ENCODE measurements at regions not wholly inside any gene's neighbourhood (a gene's known extent, or its start where the extent isn't known, plus 50 kb on each side); places are given as distances from the start of the nearest gene placed in this dataset.

DNA sequence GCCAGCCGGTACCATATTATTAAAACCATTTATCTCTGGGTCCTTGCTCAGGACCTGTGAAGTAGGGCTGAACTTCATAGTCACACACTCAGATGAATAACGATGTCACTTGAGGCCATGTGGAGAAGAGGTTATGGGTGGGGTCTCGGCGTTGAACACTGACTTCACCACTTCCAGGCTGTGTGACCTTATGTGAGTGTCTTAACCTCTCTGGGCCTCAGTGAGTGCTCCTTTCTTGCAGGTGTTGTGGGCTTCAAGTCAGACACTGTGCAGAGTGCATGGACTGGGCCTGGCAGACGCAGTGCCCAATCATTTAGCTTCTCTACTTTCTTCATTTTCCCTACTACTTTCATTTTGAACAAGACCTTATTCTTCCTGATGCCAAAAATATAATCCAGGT, 278.8 kb downstream of the PBX3 start:
- no peak overlapping the region for H3K4me3 ChIP-seq (ENCODE audit: extremely low read depth in 1 of 4, insufficient read depth in 2 of 4, low read depth in 3 of 4, low read length in 4 of 4)
- H4K8ac ChIP-seq (ENCODE audit: extremely low read depth, insufficient read depth, low read length), result no peak overlapping the region
- WGBS, 2 experiments (ENCODE audit: extremely low coverage in 1 of 2, insufficient coverage in 1 of 2, insufficient read length in 1 of 2, insufficient replicate concordance in 2 of 2, low coverage in 1 of 2, low lambda C conversion rate in 2 of 2, missing lambda C conversion rate in 1 of 2), result 79% methylated on average over 5 of the region's 5 CpGs; no CpG with 5 or more reads in 1 of the 2 experiments
- H2BK12ac ChIP-seq (ENCODE audit: low read depth, low read length), result no peak overlapping the region
- no peak overlapping the region for H3K4ac ChIP-seq (replicated peaks; ENCODE audit: insufficient read length, low read depth, low read length)
- ChIA-PET CTCF (ENCODE audit: partially characterized antibody) (no interaction called here), POLR2A (ENCODE audit: partially characterized antibody) (no interaction called here)
- no peaks in the 10 kb centered on the region for H3K27me3 ChIP-seq (replicated peaks in 1 of 4; ENCODE audit: control insufficient read depth in 3 of 4, extremely low read depth in 1 of 4, insufficient read depth in 3 of 4, low read length in 3 of 4)
- H3K18ac ChIP-seq (ENCODE audit: extremely low read depth, low read length), result no peak overlapping the region
- H3K14ac ChIP-seq (ENCODE audit: insufficient read length), result no peak overlapping the region
- H2AK5ac ChIP-seq (ENCODE audit: low read depth, low read length), result no peak overlapping the region
- H3K23me2 ChIP-seq (ENCODE audit: low read depth, low read length), result peaks cover 4% of the 10 kb centered on the region; the same call in 1 of the 2 replicates
- no peaks in the 10 kb centered on the region for H3K79me1 ChIP-seq (ENCODE audit: low read depth, low read length)
- no peak overlapping the region for H3K27ac ChIP-seq (ENCODE audit: low read depth, low read length)
- no peak overlapping the region for H3K9ac ChIP-seq (replicated peaks in 1 of 4; ENCODE audit: extremely low read depth in 1 of 4, low read depth in 3 of 4, low read length in 3 of 4)
- H2BK15ac ChIP-seq (ENCODE audit: low read length), result no peak overlapping the region
- H4K20me1 ChIP-seq (replicated peaks in 1 of 2; ENCODE audit: control insufficient read depth in 1 of 2, insufficient read depth in 2 of 2, low read length in 2 of 2), result peaks cover 0 to 6% of the 10 kb centered on the region in 2 experiments
- no peak overlapping the region for H2BK120ac ChIP-seq (replicated peaks; ENCODE audit: low read depth, low read length)
- TF ChIP-seq KDM1A (IDR thresholded peaks at IDR 0.05; ENCODE audit: borderline replicate concordance, low read length) (0 out of 2 replicates have a peak, but pooled peaks have one; percentile 47), ASH2L (IDR thresholded peaks at IDR 0.05; ENCODE audit: low read length) (no peak)
- peaks cover 0 to 3% (median 0%) of the 10 kb centered on the region in 4 experiments; a peak in 2 of 7 replicates for H3K4me1 ChIP-seq (replicated peaks in 1 of 4; ENCODE audit: control insufficient read depth in 3 of 4, insufficient read depth in 4 of 4, low read length in 3 of 4)
- H2BK20ac ChIP-seq (ENCODE audit: low read length), result no peak overlapping the region
- no peak overlapping the region for H3K23ac ChIP-seq (ENCODE audit: insufficient read length)
- H3K36me3 ChIP-seq (ENCODE audit: control insufficient read depth in 2 of 4, insufficient read depth in 4 of 4, low read length in 3 of 4), result no peaks in the 10 kb centered on the region
- H3K56ac ChIP-seq (replicated peaks; ENCODE audit: insufficient read length, low read depth, low read length), result no peak overlapping the region
- FAIRE-seq, result no peak
- H4K5ac ChIP-seq (ENCODE audit: insufficient read length, low read depth, low read length), result no peak overlapping the region
- H3K4me2 ChIP-seq (ENCODE audit: insufficient read depth in 1 of 2, low read depth in 2 of 2, low read length in 2 of 2), result no peak overlapping the region
- no peak overlapping the region for H2AFZ ChIP-seq (ENCODE audit: low read length)
- no peaks in the 10 kb centered on the region for H3K79me2 ChIP-seq (ENCODE audit: control insufficient read depth in 1 of 2, insufficient read depth in 2 of 2, low read length in 2 of 2)
- no peak for DNase-seq (ENCODE audit: low read depth in 1 of 2, low spot score in 2 of 2)
- no peaks in the 10 kb centered on the region; a peak in 1 of 4 replicates for H3K9me3 ChIP-seq (ENCODE audit: insufficient read depth in 2 of 2, low read depth in 1 of 2, low read length in 1 of 2)
- no peak overlapping the region for H2BK5ac ChIP-seq (ENCODE audit: low read depth, low read length)
- no peak overlapping the region for H4K91ac ChIP-seq (replicated peaks; ENCODE audit: insufficient read length, low read length)
